ENCODE measurements at regions not wholly inside any gene's neighbourhood (a gene's known extent, or its start where the extent isn't known, plus 50 kb on each side); places are given as distances from the start of the nearest gene placed in this dataset.

DNA sequence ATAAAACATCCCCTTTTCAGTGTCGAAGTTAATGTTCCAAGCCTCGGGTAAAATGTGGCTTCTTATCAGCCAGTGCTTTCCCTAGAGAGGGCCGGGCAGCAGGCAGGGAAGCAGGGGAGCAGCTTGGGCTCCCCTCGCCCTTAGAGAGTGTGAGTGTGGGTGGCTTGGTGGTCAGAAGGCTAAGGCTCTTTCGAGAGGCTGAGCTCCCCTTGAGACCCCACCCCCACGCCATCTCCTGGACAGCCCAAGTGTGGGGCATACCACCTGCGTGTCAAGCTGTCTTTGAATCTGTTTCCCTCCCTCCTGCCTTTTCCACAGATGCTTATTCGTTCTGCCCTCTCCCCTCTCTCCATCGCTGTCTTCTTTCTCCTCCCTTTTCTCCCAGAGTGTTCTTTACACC is 95.1 kb upstream of the FOXP4 start:
- ChIA-PET CTCF (no interaction called here), POLR2A (no interaction called here)
- Histone ChIP-seq H3K4me1 (ENCODE audit: control insufficient read depth, extremely low read depth, insufficient read depth, low read length) (no peaks in the 10 kb centered on the region), H3K27ac (ENCODE audit: insufficient read depth, low read depth, low read length) (no peak overlapping the region), H3K79me2 (ENCODE audit: control insufficient read depth, insufficient read depth, low read length) (no peaks in the 10 kb centered on the region), H2AFZ (ENCODE audit: low read depth, low read length) (no peak overlapping the region), H3K36me3 (ENCODE audit: control insufficient read depth in 2 of 2, extremely low read depth in 1 of 2, insufficient read depth in 2 of 2, low read length in 2 of 2) (no peaks in the 10 kb centered on the region), H3K9me3 (replicated peaks; ENCODE audit: control insufficient read depth, insufficient read depth, low read length) (no peaks in the 10 kb centered on the region), H3K9ac (replicated peaks; ENCODE audit: extremely low read depth, insufficient read depth, low read length) (no peak overlapping the region), H3K4me3 (replicated peaks in 1 of 3; ENCODE audit: insufficient read depth in 1 of 3, low read depth in 1 of 3, low read length in 3 of 3) (no peak overlapping the region), H4K20me1 (replicated peaks; ENCODE audit: control insufficient read depth, extremely low read depth, insufficient read depth, low read length) (no peaks in the 10 kb centered on the region), H3K27me3 (ENCODE audit: control insufficient read depth in 2 of 2, insufficient read depth in 2 of 2, low read length in 2 of 2) (peaks cover 2 to 6% of the 10 kb centered on the region in 2 experiments), H3K9me1 (replicated peaks; ENCODE audit: control insufficient read depth, extremely low read depth, insufficient read depth, low read length) (no peaks in the 10 kb centered on the region), H3K4me2 (ENCODE audit: insufficient read depth, low read length) (no peak overlapping the region)
- no TSS peak for BruUV-seq (replicated peaks)
- DNase-seq (ENCODE audit: low read depth, low spot score) (no peak), FAIRE-seq (no peak)
- intact Hi-C loops (cut with micrococcal nuclease): no loop called here
- TF ChIP-seq EZH2 (IDR thresholded peaks at IDR 0.05; ENCODE audit: borderline replicate concordance, low read depth, low read length, severe bottlenecking) (no peak), MYC (IDR thresholded peaks at IDR 0.05; ENCODE audit: low read depth, low read length) (no peak), POLR2AphosphoS5 (IDR thresholded peaks at IDR 0.05; ENCODE audit: insufficient read depth, low read depth, low read length) (no peak), GATA2 (IDR thresholded peaks at IDR 0.05; ENCODE audit: insufficient read depth, insufficient read length, low read depth, low read length) (no peak), JUN (IDR thresholded peaks at IDR 0.05; ENCODE audit: borderline replicate concordance, insufficient read depth, insufficient read length, low read depth) (no peak), POLR2A (IDR thresholded peaks at IDR 0.05; ENCODE audit: low read depth, low read length) (no peak), FOS (IDR thresholded peaks at IDR 0.05; ENCODE audit: borderline replicate concordance, insufficient read depth, low read length) (no peak)
- TF ChIP-seq, protein P1, sequence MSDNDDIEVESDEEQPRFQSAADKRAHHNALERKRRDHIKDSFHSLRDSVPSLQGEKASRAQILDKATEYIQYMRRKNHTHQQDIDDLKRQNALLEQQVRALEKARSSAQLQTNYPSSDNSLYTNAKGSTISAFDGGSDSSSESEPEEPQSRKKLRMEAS (IDR thresholded peaks at IDR 0.05; ENCODE audit: insufficient read depth, insufficient read length): no peak
- TF ChIP-seq, protein P2, sequence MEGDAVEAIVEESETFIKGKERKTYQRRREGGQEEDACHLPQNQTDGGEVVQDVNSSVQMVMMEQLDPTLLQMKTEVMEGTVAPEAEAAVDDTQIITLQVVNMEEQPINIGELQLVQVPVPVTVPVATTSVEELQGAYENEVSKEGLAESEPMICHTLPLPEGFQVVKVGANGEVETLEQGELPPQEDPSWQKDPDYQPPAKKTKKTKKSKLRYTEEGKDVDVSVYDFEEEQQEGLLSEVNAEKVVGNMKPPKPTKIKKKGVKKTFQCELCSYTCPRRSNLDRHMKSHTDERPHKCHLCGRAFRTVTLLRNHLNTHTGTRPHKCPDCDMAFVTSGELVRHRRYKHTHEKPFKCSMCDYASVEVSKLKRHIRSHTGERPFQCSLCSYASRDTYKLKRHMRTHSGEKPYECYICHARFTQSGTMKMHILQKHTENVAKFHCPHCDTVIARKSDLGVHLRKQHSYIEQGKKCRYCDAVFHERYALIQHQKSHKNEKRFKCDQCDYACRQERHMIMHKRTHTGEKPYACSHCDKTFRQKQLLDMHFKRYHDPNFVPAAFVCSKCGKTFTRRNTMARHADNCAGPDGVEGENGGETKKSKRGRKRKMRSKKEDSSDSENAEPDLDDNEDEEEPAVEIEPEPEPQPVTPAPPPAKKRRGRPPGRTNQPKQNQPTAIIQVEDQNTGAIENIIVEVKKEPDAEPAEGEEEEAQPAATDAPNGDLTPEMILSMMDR (IDR thresholded peaks at IDR 0.05; ENCODE audit: extremely low read depth in 1 of 2, insufficient read depth in 1 of 2, low read depth in 1 of 2, low read length in 2 of 2): no peak
- dilution Hi-C loops (cut with MboI; ENCODE audit: extremely low pct_ligation_motif_present, low sequenced_read_pairs): no loop called here
